ENCODE measurements at regions not wholly inside any gene's neighbourhood (a gene's known extent, or its start where the extent isn't known, plus 50 kb on each side); places are given as distances from the start of the nearest gene placed in this dataset.

DNA sequence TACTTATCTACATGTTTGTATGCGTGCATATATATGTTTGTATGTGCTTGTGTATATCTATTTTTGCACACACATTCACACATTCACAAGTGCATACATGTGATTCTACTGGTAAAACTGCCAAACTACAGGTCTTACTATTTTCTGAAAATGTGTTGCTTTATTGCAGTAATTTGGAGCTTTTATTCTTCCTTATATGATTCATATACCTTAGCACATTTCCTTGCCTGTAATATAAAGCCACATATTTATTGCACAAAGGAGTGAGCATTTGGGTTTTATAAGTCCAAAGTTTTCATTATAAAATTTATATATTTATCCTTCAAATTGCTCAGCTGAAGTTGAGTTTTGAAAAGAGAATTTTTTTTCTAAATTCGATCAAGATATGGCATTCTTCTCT, 1120.4 kb upstream of the PCDH9 start:
- DNase-seq (ENCODE audit: low read depth) = no peak
- H3K4me3 ChIP-seq (ENCODE audit: low read depth, low read length) = no peak overlapping the region
- TF ChIP-seq, protein P1, sequence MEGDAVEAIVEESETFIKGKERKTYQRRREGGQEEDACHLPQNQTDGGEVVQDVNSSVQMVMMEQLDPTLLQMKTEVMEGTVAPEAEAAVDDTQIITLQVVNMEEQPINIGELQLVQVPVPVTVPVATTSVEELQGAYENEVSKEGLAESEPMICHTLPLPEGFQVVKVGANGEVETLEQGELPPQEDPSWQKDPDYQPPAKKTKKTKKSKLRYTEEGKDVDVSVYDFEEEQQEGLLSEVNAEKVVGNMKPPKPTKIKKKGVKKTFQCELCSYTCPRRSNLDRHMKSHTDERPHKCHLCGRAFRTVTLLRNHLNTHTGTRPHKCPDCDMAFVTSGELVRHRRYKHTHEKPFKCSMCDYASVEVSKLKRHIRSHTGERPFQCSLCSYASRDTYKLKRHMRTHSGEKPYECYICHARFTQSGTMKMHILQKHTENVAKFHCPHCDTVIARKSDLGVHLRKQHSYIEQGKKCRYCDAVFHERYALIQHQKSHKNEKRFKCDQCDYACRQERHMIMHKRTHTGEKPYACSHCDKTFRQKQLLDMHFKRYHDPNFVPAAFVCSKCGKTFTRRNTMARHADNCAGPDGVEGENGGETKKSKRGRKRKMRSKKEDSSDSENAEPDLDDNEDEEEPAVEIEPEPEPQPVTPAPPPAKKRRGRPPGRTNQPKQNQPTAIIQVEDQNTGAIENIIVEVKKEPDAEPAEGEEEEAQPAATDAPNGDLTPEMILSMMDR (IDR thresholded peaks at IDR 0.05; ENCODE audit: low read depth, low read length) = no peak
- no peak for TF ChIP-seq MAX (IDR thresholded peaks at IDR 0.05; ENCODE audit: low read depth, low read length)

GRCh38 chr13:68347220-68347619, 1117.1 kb upstream of the PCDH9 start:
- no peak overlapping the region for H3K4me3 ChIP-seq (ENCODE audit: low read depth, low read length)
- TF ChIP-seq POLR2A (IDR thresholded peaks at IDR 0.05; ENCODE audit: extremely low read depth, insufficient read length) (no peak), MYC (IDR thresholded peaks at IDR 0.05; ENCODE audit: low read depth, low read length) (no peak), MAX (IDR thresholded peaks at IDR 0.05; ENCODE audit: low read depth, low read length) (no peak)
- TF ChIP-seq, protein P1 (IDR thresholded peaks at IDR 0.05; ENCODE audit: low read depth, low read length) = no peak
- DNase-seq (ENCODE audit: low read depth) = no peak

- DNase-seq (ENCODE audit: low read depth) = no peak
- H3K4me3 ChIP-seq (ENCODE audit: low read depth, low read length) = no peak overlapping the region
- TF ChIP-seq, protein P1 (IDR thresholded peaks at IDR 0.05; ENCODE audit: low read depth, low read length) = no peak
- no peak for TF ChIP-seq MYC (IDR thresholded peaks at IDR 0.05; ENCODE audit: low read depth, low read length)
- TF ChIP-seq MAX (IDR thresholded peaks at IDR 0.05; ENCODE audit: low read depth, low read length) = no peak
- TF ChIP-seq POLR2A (IDR thresholded peaks at IDR 0.05; ENCODE audit: extremely low read depth, insufficient read length) = no peak
Observed at GRCh38 chr13:68345963-68346531, 1115.9 kb upstream of the PCDH9 start.

DNA sequence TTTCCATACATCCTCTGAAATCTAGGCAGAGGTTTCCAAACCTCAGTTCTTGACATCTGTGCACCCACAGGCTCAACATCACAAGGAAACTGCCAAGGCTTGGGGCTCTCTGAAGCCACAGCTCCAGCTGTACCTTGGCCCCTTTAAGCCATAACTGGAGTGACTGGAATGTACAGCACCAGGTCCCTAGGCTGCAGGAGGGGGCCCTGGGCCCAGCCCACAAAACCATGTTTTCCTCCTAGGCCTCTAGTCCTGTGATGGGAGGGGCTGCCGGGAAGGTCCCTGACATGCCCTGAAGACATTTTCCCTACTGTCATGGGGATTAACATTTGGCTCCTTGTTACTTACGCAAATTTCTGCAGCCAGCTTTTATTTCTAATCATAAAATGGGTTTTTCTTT, 1093.0 kb upstream of the PCDH9 start:
- TF ChIP-seq, protein P1 (IDR thresholded peaks at IDR 0.05; ENCODE audit: low read depth, low read length) = no peak
- no peak for TF ChIP-seq POLR2A (IDR thresholded peaks at IDR 0.05; ENCODE audit: extremely low read depth, insufficient read length)
- no peak for TF ChIP-seq MAX (IDR thresholded peaks at IDR 0.05; ENCODE audit: low read depth, low read length)
- no peak for TF ChIP-seq MYC (IDR thresholded peaks at IDR 0.05; ENCODE audit: low read depth, low read length)

DNA sequence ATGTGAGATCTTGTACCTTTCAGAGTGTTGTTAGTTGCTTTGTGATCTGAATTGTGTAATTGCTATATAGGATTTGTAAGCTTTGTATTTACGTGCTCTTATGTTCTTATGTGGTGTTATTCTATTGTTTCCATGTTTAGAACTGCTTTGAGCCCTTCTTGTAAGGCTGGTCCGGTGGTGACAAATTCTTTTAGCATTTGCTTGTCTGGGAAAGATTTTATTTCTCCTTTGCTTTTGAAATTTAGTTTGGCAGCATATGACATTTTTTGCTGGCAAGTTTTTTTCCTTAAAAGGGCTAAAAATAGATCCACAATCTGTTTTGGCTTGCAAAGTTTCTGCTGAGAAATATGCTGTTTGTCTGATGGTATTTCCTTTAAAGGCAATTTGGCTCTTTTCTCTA, 1089.2 kb upstream of the PCDH9 start:
- H3K4me3 ChIP-seq (ENCODE audit: low read depth, low read length) = no peak overlapping the region
- DNase-seq (ENCODE audit: low read depth) = no peak
- TF ChIP-seq, protein P1 (IDR thresholded peaks at IDR 0.05; ENCODE audit: low read depth, low read length) = no peak
- TF ChIP-seq MAX (IDR thresholded peaks at IDR 0.05; ENCODE audit: low read depth, low read length) (no peak), MYC (IDR thresholded peaks at IDR 0.05; ENCODE audit: low read depth, low read length) (no peak), POLR2A (IDR thresholded peaks at IDR 0.05; ENCODE audit: extremely low read depth, insufficient read length) (no peak)

More for the DNA sequence above, 1093.0 kb upstream of the PCDH9 start:
- no peak overlapping the region for H3K4me3 ChIP-seq (ENCODE audit: low read depth, low read length)
- no peak for DNase-seq (ENCODE audit: low read depth)
